Neural cell (in vitro differentiated cells): ENCODE measurements at regions not wholly inside any gene's neighbourhood (a gene's known extent, or its start where the extent isn't known, plus 50 kb on each side); places are given as distances from the start of the nearest gene placed in this dataset.

Experiments used
- H2AFZ ChIP-seq: fragments of 200-600, 300-800 bp; sonication (generic), shearing (Covaris generic); 2 replicates; pipeline ENCODE4 v1.6.0; 2014; ENCODE audit warnings: low read depth, mild to moderate bottlenecking, antibody characterized with exemption, low read length, moderate library complexity
- H3F3A ChIP-seq: fragments of 200-600 bp; shearing (Covaris generic); 2 replicates; pipeline ENCODE4 v1.6.1; 2016; ENCODE audit warnings: mild to moderate bottlenecking, moderate library complexity, mixed read lengths, antibody characterized with exemption, low read length; ENCODE audit not compliant: insufficient read depth, poor library complexity, severe bottlenecking
- H3K27ac ChIP-seq: fragments of 200-600, 300-800 bp; sonication (generic), shearing (Covaris generic); 2 replicates; pipeline ENCODE4 v1.5.1; 2014; ENCODE audit warnings: mild to moderate bottlenecking, low read length, moderate library complexity
- H3K27me3 ChIP-seq: fragments of 300-800, 200-600 bp; sonication (generic), shearing (Covaris generic); 2 replicates; pipeline ENCODE4 v1.6.0; 2014; ENCODE audit warnings: mild to moderate bottlenecking, low read depth, low read length, moderate library complexity; ENCODE audit not compliant: insufficient read depth
- H3K36me3 ChIP-seq: fragments of 300-800, 200-600 bp; sonication (generic), shearing (Covaris generic); 2 replicates; pipeline ENCODE4 v1.5.1; 2014; ENCODE audit warnings: mild to moderate bottlenecking, antibody characterized with exemption, low read length, moderate library complexity; ENCODE audit not compliant: insufficient read depth
- H3K4me2 ChIP-seq: fragments of 300-800, 200-600 bp; sonication (generic), shearing (Covaris generic); 2 replicates; pipeline ENCODE4 v1.6.0; 2014; ENCODE audit warnings: mild to moderate bottlenecking, low read length
- H3K4me3 ChIP-seq: fragments of 300-800, 200-600 bp; sonication (generic), shearing (Covaris generic); 2 replicates; pipeline ENCODE4 v1.5.1; 2014; ENCODE audit warnings: mild to moderate bottlenecking, low read length, moderate library complexity
- H3K79me2 ChIP-seq: fragments of 200-600 bp; shearing (Covaris generic); replicated peaks from 2 replicates; pipeline ENCODE4 v1.6.0; 2014; ENCODE audit warnings: mild to moderate bottlenecking, low read length, moderate library complexity; ENCODE audit not compliant: insufficient read depth
- H3K9ac ChIP-seq: fragments of 300-800, 200-600 bp; sonication (generic), shearing (Covaris generic); 2 replicates; pipeline ENCODE4 v1.6.1; 2016; ENCODE audit warnings: mild to moderate bottlenecking, low read length, mixed read lengths
- H3K9me2 ChIP-seq: fragments of 200-600 bp; shearing (Covaris generic); 2 replicates; pipeline ENCODE4 v1.6.1; 2016; ENCODE audit warnings: mild to moderate bottlenecking, low read length, mixed read lengths; ENCODE audit not compliant: insufficient read depth
- H3K9me3 ChIP-seq: fragments of 200-600, 300-800 bp; sonication (generic), shearing (Covaris generic); 2 replicates; pipeline ENCODE4 v1.6.1; 2016; ENCODE audit warnings: mild to moderate bottlenecking, mixed run types, low read length, moderate library complexity, mixed read lengths
- H4K20me1 ChIP-seq: fragments of 200-600 bp; shearing (Covaris generic); 2 replicates; pipeline ENCODE4 v1.6.1; 2016; ENCODE audit warnings: mild to moderate bottlenecking, mixed run types; ENCODE audit not compliant: insufficient read depth
- CTCF ChIP-seq: fragments of 450-650 bp; IDR thresholded peaks from 2 replicates; pipeline ENCODE4 v1.5.1; 2014; ENCODE audit warnings: antibody characterized with exemption, mild to moderate bottlenecking, moderate library complexity; ENCODE audit not compliant: poor library complexity, severe bottlenecking
- EP300 ChIP-seq: fragments of 450-650 bp; conservative IDR thresholded peaks from 2 replicates; pipeline ENCODE4 v1.6.1; 2014; ENCODE audit warnings: antibody characterized with exemption, mild to moderate bottlenecking, moderate library complexity; ENCODE audit not compliant: poor library complexity, severe bottlenecking
- EZH2 ChIP-seq: fragments of 200-600, 300-800 bp; shearing (Covaris generic), sonication (generic); IDR thresholded peaks from 2 replicates; pipeline ENCODE4 v1.6.1; 2014; ENCODE audit warnings: antibody characterized with exemption, low read length, borderline replicate concordance, mild to moderate bottlenecking; ENCODE audit not compliant: insufficient read depth, poor library complexity, severe bottlenecking
- MXI1 ChIP-seq: fragments of 450-650 bp; conservative IDR thresholded peaks from 2 replicates; pipeline ENCODE4 v1.6.1; 2014; ENCODE audit warnings: antibody characterized with exemption, mild to moderate bottlenecking; ENCODE audit not compliant: poor library complexity, severe bottlenecking
- POLR2AphosphoS5 ChIP-seq: IDR thresholded peaks from 2 replicates; pipeline ENCODE4 v1.6.1; 2012
- RAD21 ChIP-seq: fragments of 450-650 bp; conservative IDR thresholded peaks from 2 replicates; pipeline ENCODE4 v1.6.1; 2014; ENCODE audit warnings: antibody characterized with exemption, mild to moderate bottlenecking, moderate library complexity
- REST ChIP-seq: IDR thresholded peaks from 2 replicates; pipeline ENCODE4 v1.6.1; 2012; ENCODE audit warnings: borderline replicate concordance
- SMC3 ChIP-seq: fragments of 450-650 bp; conservative IDR thresholded peaks from 2 replicates; pipeline ENCODE4 v1.6.1; 2014; ENCODE audit warnings: antibody characterized with exemption, mild to moderate bottlenecking, moderate library complexity; ENCODE audit not compliant: poor library complexity
- TAF1 ChIP-seq: IDR thresholded peaks from 2 replicates; pipeline ENCODE4 v1.6.1; 2012; ENCODE audit warnings: low read depth

- no peaks in the 10 kb centered on the region for H3K36me3 ChIP-seq
- TF ChIP-seq CTCF: no peak
- no peak for TF ChIP-seq POLR2AphosphoS5
- no peak for TF ChIP-seq EZH2
- TF ChIP-seq TAF1: no peak
- no peak for TF ChIP-seq EP300
- TF ChIP-seq REST: no peak
- H3K27ac ChIP-seq: no peak overlapping the region
- no peaks in the 10 kb centered on the region for H3K9me2 ChIP-seq
- H3F3A ChIP-seq: no peaks in the 10 kb centered on the region
- H3K4me2 ChIP-seq: no peak overlapping the region
- no peaks in the 10 kb centered on the region for H3K9me3 ChIP-seq
- no peaks in the 10 kb centered on the region for H3K27me3 ChIP-seq
- no peaks in the 10 kb centered on the region for H4K20me1 ChIP-seq
- no peak overlapping the region for H3K4me3 ChIP-seq
- no peaks in the 10 kb centered on the region for H3K79me2 ChIP-seq
- no peak overlapping the region for H2AFZ ChIP-seq
- H3K9ac ChIP-seq: no peak overlapping the region
Measured at GRCh38 chr4:162732876-162733275, 433.8 kb downstream of the NAF1 start.

- Histone ChIP-seq H3K4me3 (no peak overlapping the region), H4K20me1 (no peaks in the 10 kb centered on the region), H3K27me3 (no peaks in the 10 kb centered on the region), H2AFZ (no peak overlapping the region), H3K9me3 (no peaks in the 10 kb centered on the region), H3K4me2 (no peak overlapping the region), H3K9ac (no peak overlapping the region), H3K79me2 (no peaks in the 10 kb centered on the region), H3K36me3 (no peaks in the 10 kb centered on the region), H3K9me2 (no peaks in the 10 kb centered on the region), H3K27ac (no peak overlapping the region), H3F3A (no peaks in the 10 kb centered on the region)
- TF ChIP-seq TAF1: no peak
Measured at GRCh38 chr4:162727766-162728165, 438.9 kb downstream of the NAF1 start.

- Histone ChIP-seq H3K36me3 (no peaks in the 10 kb centered on the region), H3K27ac (no peak overlapping the region), H3K9me3 (no peaks in the 10 kb centered on the region), H3K9me2 (no peaks in the 10 kb centered on the region), H3K9ac (no peak overlapping the region), H3K4me2 (no peak overlapping the region), H3K27me3 (no peaks in the 10 kb centered on the region), H3F3A (no peaks in the 10 kb centered on the region), H3K79me2 (no peaks in the 10 kb centered on the region), H4K20me1 (no peaks in the 10 kb centered on the region), H3K4me3 (no peak overlapping the region), H2AFZ (no peak overlapping the region)
- no peak for TF ChIP-seq EZH2
- no peak for TF ChIP-seq MXI1
- TF ChIP-seq EP300: no peak
- TF ChIP-seq POLR2AphosphoS5: no peak
- no peak for TF ChIP-seq SMC3
- TF ChIP-seq TAF1: no peak
- no peak for TF ChIP-seq CTCF
- TF ChIP-seq RAD21: no peak
- no peak for TF ChIP-seq REST
Measured at GRCh38 chr4:162727232-162727631, 439.5 kb downstream of the NAF1 start.
